ENCODE measurements at regions not wholly inside any gene's neighbourhood (a gene's known extent, or its start where the extent isn't known, plus 50 kb on each side); places are given as distances from the start of the nearest gene placed in this dataset.
A peak's percentile ranks its signal among the peaks of the same experiment; 100 is the strongest.
"Not testable (repeated sequence)": the region's sequence is repeated elsewhere in the genome, so short reads cannot be mapped to it uniquely, and the experiment has no call there.

GRCh38 chr19:28434365-28434764, 778.6 kb downstream of the UQCRFS1 start:
- H3K27me3 Mint-ChIP-seq; H3K27me3 ChIP-seq (ENCODE audit: control insufficient read depth, insufficient read depth, low read length); H3K4me3 ChIP-seq (ENCODE audit: low read depth, low read length); H3K36me3 ChIP-seq (ENCODE audit: control insufficient read depth, insufficient read depth, low read length); H3K9me3 ChIP-seq (ENCODE audit: control insufficient read depth in 2 of 2, low read length in 2 of 2); H3K27ac ChIP-seq (ENCODE audit: insufficient read depth, low read length, poor library complexity, severe bottlenecking); H3K4me1 Mint-ChIP-seq; H3K36me3 Mint-ChIP-seq; DNase-seq; H3K4me1 ChIP-seq (ENCODE audit: control insufficient read depth, insufficient read depth, low read length, poor library complexity, severe bottlenecking); H3K4me3 Mint-ChIP-seq; ATAC-seq (ENCODE audit: low read depth in 2 of 2): not testable (repeated sequence)
- Mint-ChIP-seq H3K27ac (peak overlapping the region in 1 of 3 donors; percentile 2), H3K9me3 (peaks cover 0 to 16% (median 6%) of the 10 kb centered on the region in 7 donors)

DNA sequence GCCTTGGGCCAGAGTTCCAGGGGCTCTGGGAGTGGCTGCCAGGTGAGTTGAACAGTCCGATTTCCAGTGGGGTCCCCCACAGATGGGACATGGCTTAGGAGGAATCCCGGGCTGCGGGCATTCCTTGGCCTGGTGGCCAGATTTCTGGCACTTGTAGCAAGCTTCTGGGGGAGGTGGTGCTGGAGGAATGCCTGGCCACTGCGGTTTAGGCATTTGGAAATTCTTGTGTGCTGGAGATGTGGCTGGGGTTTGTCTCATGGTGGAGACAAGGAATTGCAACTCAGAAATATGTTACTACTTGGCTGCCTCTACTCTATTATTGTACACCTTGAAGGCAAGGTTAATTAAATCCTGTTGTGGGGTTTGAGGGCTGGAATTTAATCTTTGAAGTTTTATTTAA, 779.8 kb downstream of the UQCRFS1 start:
- not testable (repeated sequence) for DNase-seq; H3K4me3 ChIP-seq (ENCODE audit: low read depth, low read length); H3K4me3 Mint-ChIP-seq; H3K9me3 ChIP-seq (ENCODE audit: control insufficient read depth in 2 of 2, low read length in 2 of 2); H3K27ac ChIP-seq (ENCODE audit: insufficient read depth, low read length, poor library complexity, severe bottlenecking); H3K4me1 Mint-ChIP-seq; ATAC-seq (ENCODE audit: low read depth in 2 of 2); H3K4me1 ChIP-seq (ENCODE audit: control insufficient read depth, insufficient read depth, low read length, poor library complexity, severe bottlenecking); H3K27me3 ChIP-seq (ENCODE audit: control insufficient read depth, insufficient read depth, low read length); H3K27ac Mint-ChIP-seq; H3K36me3 Mint-ChIP-seq; H3K27me3 Mint-ChIP-seq; H3K36me3 ChIP-seq (ENCODE audit: control insufficient read depth, insufficient read depth, low read length)
- peaks cover 0 to 16% (median 6%) of the 10 kb centered on the region in 7 donors for H3K9me3 Mint-ChIP-seq

- Histone ChIP-seq H3K36me3 (ENCODE audit: control insufficient read depth, insufficient read depth, low read length) (no peaks in the 10 kb centered on the region), H3K9me3 (ENCODE audit: control insufficient read depth in 2 of 2, low read length in 2 of 2) (peaks cover 0 to 4% of the 10 kb centered on the region in 2 experiments), H3K27ac (ENCODE audit: insufficient read depth, low read length, poor library complexity, severe bottlenecking) (no peak overlapping the region), H3K27me3 (ENCODE audit: control insufficient read depth, insufficient read depth, low read length) (no peaks in the 10 kb centered on the region), H3K4me1 (ENCODE audit: control insufficient read depth, insufficient read depth, low read length, poor library complexity, severe bottlenecking) (no peaks in the 10 kb centered on the region), H3K4me3 (ENCODE audit: low read depth, low read length) (no peak overlapping the region)
- no peak for DNase-seq
- no peak overlapping the region for H3K27ac Mint-ChIP-seq
- peaks cover 0 to 20% (median 6%) of the 10 kb centered on the region in 7 donors for H3K9me3 Mint-ChIP-seq
- H3K4me3 Mint-ChIP-seq: no peak overlapping the region
- H3K4me1 Mint-ChIP-seq: peaks cover 0 to 6% (median 0%) of the 10 kb centered on the region in 4 donors
- H3K27me3 Mint-ChIP-seq: no peaks in the 10 kb centered on the region
- H3K36me3 Mint-ChIP-seq: no peaks in the 10 kb centered on the region
- no peak for ATAC-seq (ENCODE audit: low read depth in 2 of 2)
Measured at GRCh38 chr19:28430214-28430613, 782.7 kb downstream of the UQCRFS1 start.

DNA sequence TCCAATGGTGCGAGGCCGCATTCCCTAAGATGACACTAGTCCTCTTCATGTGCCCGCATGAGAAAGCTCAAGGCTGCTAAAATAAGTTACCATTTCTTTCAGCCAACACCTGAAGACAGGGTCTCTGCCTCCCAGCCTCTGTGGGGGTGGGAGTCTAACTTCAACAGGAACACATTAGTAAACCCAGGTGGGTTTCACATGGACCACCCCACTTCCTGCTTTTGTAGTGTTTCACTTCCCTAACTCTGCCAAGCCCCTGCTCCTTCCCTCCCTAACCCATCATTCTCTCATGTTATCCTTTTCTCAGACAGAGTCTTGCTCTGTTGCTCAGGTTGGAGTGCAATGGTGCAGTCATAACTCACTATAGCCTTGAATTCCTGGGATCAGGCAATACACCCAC, 783.6 kb downstream of the UQCRFS1 start:
- Histone ChIP-seq H3K36me3 (ENCODE audit: control insufficient read depth, insufficient read depth, low read length) (no peaks in the 10 kb centered on the region), H3K27me3 (ENCODE audit: control insufficient read depth, insufficient read depth, low read length) (no peaks in the 10 kb centered on the region), H3K4me3 (ENCODE audit: low read depth, low read length) (no peak overlapping the region), H3K27ac (ENCODE audit: insufficient read depth, low read length, poor library complexity, severe bottlenecking) (no peak overlapping the region), H3K4me1 (ENCODE audit: control insufficient read depth, insufficient read depth, low read length, poor library complexity, severe bottlenecking) (no peaks in the 10 kb centered on the region), H3K9me3 (ENCODE audit: control insufficient read depth in 2 of 2, low read length in 2 of 2) (peaks cover 0 to 4% of the 10 kb centered on the region in 2 experiments)
- no peak for ATAC-seq (ENCODE audit: low read depth in 2 of 2)
- Mint-ChIP-seq H3K4me1 (peaks cover 0 to 5% (median 0%) of the 10 kb centered on the region in 4 donors), H3K4me3 (no peak overlapping the region), H3K9me3 (peaks cover 0 to 20% (median 6%) of the 10 kb centered on the region in 7 donors), H3K27me3 (no peaks in the 10 kb centered on the region), H3K27ac (no peak overlapping the region), H3K36me3 (no peaks in the 10 kb centered on the region)
- DNase-seq: no peak

DNA sequence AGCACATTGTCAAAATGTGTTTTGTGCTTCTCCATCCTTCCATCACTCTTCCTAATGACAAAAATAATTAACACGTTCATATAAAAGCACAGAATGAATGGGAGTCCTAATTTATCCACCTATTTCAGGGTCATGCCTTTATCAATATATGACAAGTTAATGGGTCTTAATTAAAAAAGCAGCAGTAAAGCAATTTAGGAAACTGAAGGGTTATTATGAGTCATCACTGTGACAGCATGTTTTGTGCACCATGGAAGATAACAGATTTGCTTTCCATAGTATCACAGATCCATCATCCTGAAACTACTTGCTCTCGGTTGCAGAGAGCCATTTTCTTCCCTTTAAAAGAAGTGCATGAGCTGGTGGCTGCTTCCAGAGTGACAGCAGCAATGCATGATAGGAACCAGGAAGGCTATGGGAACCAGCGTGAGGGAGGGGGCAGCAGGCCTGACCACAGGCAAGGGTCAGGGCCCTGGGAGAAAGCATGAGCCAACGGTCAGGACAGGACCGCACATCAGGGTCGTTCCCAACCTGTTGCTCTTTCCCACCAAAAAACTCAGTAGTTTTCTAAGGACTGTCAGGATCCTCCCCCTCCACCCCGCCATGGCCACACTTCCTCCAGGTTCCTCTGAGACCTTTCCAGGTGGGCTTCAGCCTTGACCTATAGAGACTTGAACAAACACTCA, 784.1 kb downstream of the UQCRFS1 start:
- H3K27me3 Mint-ChIP-seq: no peaks in the 10 kb centered on the region
- peaks cover 0 to 4% of the 10 kb centered on the region in 2 experiments for H3K9me3 ChIP-seq (ENCODE audit: control insufficient read depth in 2 of 2, low read length in 2 of 2)
- peaks cover 0 to 17% (median 7%) of the 10 kb centered on the region in 7 donors for H3K9me3 Mint-ChIP-seq
- H3K4me1 ChIP-seq (ENCODE audit: control insufficient read depth, insufficient read depth, low read length, poor library complexity, severe bottlenecking): no peaks in the 10 kb centered on the region
- ATAC-seq (ENCODE audit: low read depth in 2 of 2) (no peak), DNase-seq (no peak)
- H3K4me3 ChIP-seq (ENCODE audit: low read depth, low read length): no peak overlapping the region
- H3K27me3 ChIP-seq (ENCODE audit: control insufficient read depth, insufficient read depth, low read length): no peaks in the 10 kb centered on the region
- H3K27ac Mint-ChIP-seq: no peak overlapping the region
- no peaks in the 10 kb centered on the region for H3K36me3 Mint-ChIP-seq
- H3K4me1 Mint-ChIP-seq: peaks cover 0 to 7% (median 0%) of the 10 kb centered on the region in 4 donors
- H3K27ac ChIP-seq (ENCODE audit: insufficient read depth, low read length, poor library complexity, severe bottlenecking): no peak overlapping the region
- no peaks in the 10 kb centered on the region for H3K36me3 ChIP-seq (ENCODE audit: control insufficient read depth, insufficient read depth, low read length)
- H3K4me3 Mint-ChIP-seq: no peak overlapping the region

DNA sequence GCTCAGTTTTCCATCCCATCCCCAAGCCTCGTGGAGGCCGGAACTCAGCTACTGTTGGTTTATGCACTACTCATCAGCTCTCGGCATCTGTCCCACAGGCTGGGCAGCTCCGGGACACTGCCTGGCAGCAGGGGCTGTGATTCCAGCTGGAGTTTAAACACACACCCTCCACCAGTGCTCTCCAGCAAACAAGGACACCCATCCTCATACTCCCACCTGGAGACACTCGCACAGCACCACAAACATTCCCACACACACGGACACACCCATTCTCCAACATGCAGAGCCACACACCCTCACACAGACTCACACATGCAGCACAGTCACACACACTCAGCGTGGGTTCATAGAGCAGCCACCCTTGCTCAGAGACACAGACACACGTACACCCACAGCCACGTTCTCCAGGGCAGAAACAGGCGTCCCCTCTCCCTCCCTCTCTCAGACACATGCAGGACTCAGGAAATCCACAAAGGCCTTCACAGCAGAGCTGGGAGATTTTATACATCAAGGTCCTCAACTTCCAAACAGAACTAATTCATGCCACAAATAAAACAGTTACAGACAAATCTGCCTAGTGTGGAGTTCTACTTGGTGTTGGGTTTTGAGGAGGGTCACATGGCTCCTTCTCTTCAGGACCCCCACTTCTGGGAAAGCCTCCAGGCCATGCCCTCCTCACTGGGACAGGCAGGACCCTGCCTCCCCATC, 785.4 kb downstream of the UQCRFS1 start:
- ATAC-seq (ENCODE audit: low read depth in 2 of 2) (no peak), DNase-seq (no peak)
- H3K4me1 Mint-ChIP-seq: peaks cover 0 to 7% (median 0%) of the 10 kb centered on the region in 4 donors
- H3K4me1 ChIP-seq (ENCODE audit: control insufficient read depth, insufficient read depth, low read length, poor library complexity, severe bottlenecking): no peaks in the 10 kb centered on the region
- no peak overlapping the region for H3K27ac ChIP-seq (ENCODE audit: insufficient read depth, low read length, poor library complexity, severe bottlenecking)
- no peaks in the 10 kb centered on the region for H3K36me3 Mint-ChIP-seq
- no peaks in the 10 kb centered on the region for H3K36me3 ChIP-seq (ENCODE audit: control insufficient read depth, insufficient read depth, low read length)
- no peak overlapping the region for H3K4me3 Mint-ChIP-seq
- H3K27me3 Mint-ChIP-seq: no peaks in the 10 kb centered on the region
- no peaks in the 10 kb centered on the region for H3K27me3 ChIP-seq (ENCODE audit: control insufficient read depth, insufficient read depth, low read length)
- H3K9me3 Mint-ChIP-seq: peaks cover 0 to 17% (median 5%) of the 10 kb centered on the region in 7 donors
- H3K9me3 ChIP-seq (ENCODE audit: control insufficient read depth in 2 of 2, low read length in 2 of 2): peaks cover 0 to 4% of the 10 kb centered on the region in 2 experiments
- no peak overlapping the region for H3K27ac Mint-ChIP-seq
- H3K4me3 ChIP-seq (ENCODE audit: low read depth, low read length): no peak overlapping the region

DNA sequence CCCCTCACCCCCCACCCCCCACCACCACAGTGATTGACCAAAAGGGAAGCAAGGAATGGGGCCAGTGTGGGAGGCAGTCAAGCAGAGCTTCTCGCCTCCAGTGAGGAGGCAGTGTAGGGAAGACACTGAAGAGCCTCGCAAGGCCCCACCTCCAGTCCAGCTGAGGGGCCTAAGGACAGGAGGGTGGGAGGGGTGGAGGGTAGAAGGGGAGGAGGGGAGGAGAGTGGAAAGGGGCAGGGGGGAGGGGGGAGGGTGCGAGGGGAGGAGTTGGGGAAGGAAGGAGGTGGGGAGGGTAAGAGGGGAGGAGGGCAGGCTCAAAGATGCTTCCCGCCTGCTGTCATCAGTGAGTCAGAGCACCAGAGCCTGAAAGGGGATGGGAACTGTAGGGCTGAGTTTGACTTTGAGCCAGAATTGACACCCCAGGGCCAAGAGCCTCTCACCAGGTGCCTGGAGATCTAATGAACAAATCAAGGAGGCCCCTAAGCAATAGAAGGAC, 786.2 kb downstream of the UQCRFS1 start:
- no peaks in the 10 kb centered on the region for H3K36me3 ChIP-seq (ENCODE audit: control insufficient read depth, insufficient read depth, low read length)
- H3K4me3 ChIP-seq (ENCODE audit: low read depth, low read length): no peak overlapping the region
- DNase-seq: no peak
- Mint-ChIP-seq H3K4me1 (peaks cover 0 to 12% (median 0%) of the 10 kb centered on the region in 4 donors), H3K27me3 (no peaks in the 10 kb centered on the region), H3K9me3 (peaks cover 0 to 11% (median 1%) of the 10 kb centered on the region in 7 donors), H3K36me3 (no peaks in the 10 kb centered on the region), H3K4me3 (no peak overlapping the region), H3K27ac (no peak overlapping the region)
- H3K27me3 ChIP-seq (ENCODE audit: control insufficient read depth, insufficient read depth, low read length): no peaks in the 10 kb centered on the region
- ATAC-seq (ENCODE audit: low read depth in 2 of 2): no peak
- H3K9me3 ChIP-seq (ENCODE audit: control insufficient read depth in 2 of 2, low read length in 2 of 2): peaks cover 0 to 4% of the 10 kb centered on the region in 2 experiments
- H3K27ac ChIP-seq (ENCODE audit: insufficient read depth, low read length, poor library complexity, severe bottlenecking): no peak overlapping the region
- H3K4me1 ChIP-seq (ENCODE audit: control insufficient read depth, insufficient read depth, low read length, poor library complexity, severe bottlenecking): no peaks in the 10 kb centered on the region

Data from CD4-positive, CD25-positive, alpha-beta regulatory T cell (primary cell).